Body of pancreas (tissue), 4 donors: ENCODE measurements at regions not wholly inside any gene's neighbourhood (a gene's known extent, or its start where the extent isn't known, plus 50 kb on each side); places are given as distances from the start of the nearest gene placed in this dataset.
A peak's percentile ranks its signal among the peaks of the same experiment; 100 is the strongest.

ENCODE experiments used
- ATAC-seq: fragments of 150-250 bp; one replicate; pipeline ENCODE4 v1.9.1; 2016
- DNase-seq, 4 donors: peaks; one replicate each; pipeline ENCODE4 v3.0.0-alpha.2; 2019
- H3K27ac ChIP-seq, 4 donors: fragments of 200-600 bp; sonication (generic); 1 replicate in 3 of 4; 2 replicates in 1 of 4; pipeline versions ENCODE4 v1.5.1 to v1.6.1; 2016 to 2019; ENCODE audit warnings: mild to moderate bottlenecking in 1 of 4, mixed read lengths in 1 of 4, moderate library complexity in 1 of 4
- H3K27me3 ChIP-seq, 2 donors: fragments of 200-600 bp; sonication (generic); one replicate each; pipeline ENCODE4 v1.6.0; 2016; ENCODE audit warnings: mild to moderate bottlenecking in 1 of 2
- H3K36me3 ChIP-seq, 2 donors: fragments of 200-600 bp; sonication (generic); replicated peaks in 1 of 2; 2 replicates each; pipeline ENCODE4 v1.5.1; 2016; ENCODE audit warnings: low read depth in 2 of 2; ENCODE audit not compliant: insufficient read depth in 1 of 2
- H3K4me1 ChIP-seq: fragments of 200-600 bp; sonication (generic); one replicate; pipeline ENCODE4 v1.6.0; 2016
- H3K4me3 ChIP-seq, 2 donors: fragments of 200-600 bp; sonication (generic); 1 replicate in 1 of 2; 2 replicates in 1 of 2; pipeline ENCODE4 v1.5.1; 2016 to 2019
- H3K9me3 ChIP-seq, 3 donors: fragments of 200-600 bp; sonication (generic); 1 replicate in 2 of 3; 2 replicates in 1 of 3; pipeline ENCODE4 v1.5.1; 2016
- POLR2A ChIP-seq, 3 donors: fragments of 450-650 bp; IDR thresholded peaks; one replicate each; pipeline ENCODE4 v1.6.1; 2016; ENCODE audit warnings: antibody characterized with exemption in 3 of 3, mild to moderate bottlenecking in 2 of 3
- WGBS, 2 donors: methylation state at CpG; one replicate each; pipeline ENCODE4 v1.1.5; 2017; 5-methylcytosine and 5-hydroxymethylcytosine counted together
- intact Hi-C: fragments of 100-400 bp; cut with DNase I; formaldehyde crosslinking; loops from one replicate; pipeline ENCODE4 v1.15.1; 2023
- TF ChIP-seq, protein P1 (sequence below), 7 experiments: fragments of 450-650 bp in 4 of 7; fragments of 200-600 bp in 3 of 7; sonication (generic) in 3 of 7; IDR thresholded peaks; one replicate each; pipeline ENCODE4 v1.5.1; 2016 to 2019; ENCODE audit warnings: antibody characterized with exemption in 7 of 7

DNA sequence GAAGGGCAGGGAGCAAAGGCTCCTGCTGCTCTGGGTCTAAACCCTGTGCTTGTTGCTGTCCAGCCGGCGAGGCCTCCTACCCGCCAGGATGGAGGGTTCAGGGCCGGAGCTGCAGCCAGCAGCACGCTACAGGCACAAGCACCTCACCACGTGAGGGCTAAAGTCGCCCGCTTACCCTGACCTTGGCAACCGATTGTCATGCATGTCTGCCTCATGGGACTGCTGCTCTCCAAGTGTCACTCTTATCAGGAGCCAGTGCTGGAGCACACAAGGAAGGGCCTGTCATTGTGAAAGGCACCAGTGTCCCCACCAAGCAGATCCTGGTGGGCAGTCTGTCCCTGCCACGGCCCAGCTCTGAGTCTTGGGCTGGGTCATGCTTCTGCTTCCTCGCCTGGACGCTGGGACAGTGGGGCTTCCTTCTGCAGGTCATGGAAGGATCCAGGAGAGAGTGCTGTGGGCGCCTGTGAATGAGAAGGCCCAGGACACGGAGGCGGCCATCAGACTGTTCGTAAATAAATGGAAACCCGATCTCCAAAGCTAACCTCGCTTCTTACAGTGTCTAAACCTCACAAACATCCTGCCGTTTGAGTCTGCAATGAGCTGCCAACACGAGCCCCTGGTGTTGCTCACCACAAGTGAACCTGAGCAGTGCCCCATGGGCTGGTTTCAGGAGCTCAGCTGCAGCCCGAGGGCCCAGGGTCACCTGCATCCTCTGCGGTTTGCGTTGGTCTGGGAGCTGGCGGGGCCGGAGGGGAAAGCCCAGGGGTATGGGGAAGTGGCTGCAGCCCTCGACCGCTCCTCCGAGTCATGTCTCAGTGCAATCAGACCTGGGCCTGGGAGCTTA, 58.2 kb upstream of the RXRA start:
- ATAC-seq (peak; percentile 19), DNase-seq (peak in 1 of 4 donors; percentile 12)
- intact Hi-C loops = no loop called here
- Histone ChIP-seq H3K4me3 (no peak overlapping the region), H3K9me3 (no peaks in the 10 kb centered on the region), H3K27ac (no peak overlapping the region), H3K36me3 (no peaks in the 10 kb centered on the region), H3K27me3 (no peaks in the 10 kb centered on the region), H3K4me1 (peaks cover 16% of the 10 kb centered on the region)
- 60 to 67% methylated on average over 15 to 28 of the region's 28 CpGs for WGBS, 2 donors
- TF ChIP-seq POLR2A (IDR thresholded peaks at IDR 0.05) = no peak
- TF ChIP-seq, protein P1, sequence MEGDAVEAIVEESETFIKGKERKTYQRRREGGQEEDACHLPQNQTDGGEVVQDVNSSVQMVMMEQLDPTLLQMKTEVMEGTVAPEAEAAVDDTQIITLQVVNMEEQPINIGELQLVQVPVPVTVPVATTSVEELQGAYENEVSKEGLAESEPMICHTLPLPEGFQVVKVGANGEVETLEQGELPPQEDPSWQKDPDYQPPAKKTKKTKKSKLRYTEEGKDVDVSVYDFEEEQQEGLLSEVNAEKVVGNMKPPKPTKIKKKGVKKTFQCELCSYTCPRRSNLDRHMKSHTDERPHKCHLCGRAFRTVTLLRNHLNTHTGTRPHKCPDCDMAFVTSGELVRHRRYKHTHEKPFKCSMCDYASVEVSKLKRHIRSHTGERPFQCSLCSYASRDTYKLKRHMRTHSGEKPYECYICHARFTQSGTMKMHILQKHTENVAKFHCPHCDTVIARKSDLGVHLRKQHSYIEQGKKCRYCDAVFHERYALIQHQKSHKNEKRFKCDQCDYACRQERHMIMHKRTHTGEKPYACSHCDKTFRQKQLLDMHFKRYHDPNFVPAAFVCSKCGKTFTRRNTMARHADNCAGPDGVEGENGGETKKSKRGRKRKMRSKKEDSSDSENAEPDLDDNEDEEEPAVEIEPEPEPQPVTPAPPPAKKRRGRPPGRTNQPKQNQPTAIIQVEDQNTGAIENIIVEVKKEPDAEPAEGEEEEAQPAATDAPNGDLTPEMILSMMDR (IDR thresholded peaks at IDR 0.05) = no peak

DNA sequence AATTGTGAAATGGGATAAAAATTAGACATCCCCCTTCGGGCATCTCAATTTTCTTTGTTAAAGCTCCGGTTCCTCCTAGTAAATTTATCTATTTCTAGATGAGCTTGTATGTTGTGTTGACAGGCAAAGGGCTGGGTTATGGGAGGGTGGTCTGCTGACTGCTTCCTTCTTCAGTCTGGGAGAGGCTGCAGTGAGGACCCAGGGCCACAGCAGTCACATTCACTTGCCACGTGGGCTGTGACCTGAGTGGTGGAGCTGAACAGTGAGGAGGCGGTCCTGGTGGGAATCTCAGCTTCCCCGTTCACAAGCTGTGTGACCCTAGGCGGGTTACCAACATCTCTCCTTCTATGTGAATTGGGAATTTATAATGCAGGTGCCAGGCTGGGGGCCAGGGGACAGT, 57.5 kb upstream of the RXRA start:
- WGBS, 2 donors = 80 to 90% methylated on average over 5 to 6 of the region's 6 CpGs
- H3K4me3 ChIP-seq = no peak overlapping the region
- peaks cover 16% of the 10 kb centered on the region for H3K4me1 ChIP-seq
- H3K27me3 ChIP-seq = no peaks in the 10 kb centered on the region
- no peaks in the 10 kb centered on the region for H3K9me3 ChIP-seq
- ATAC-seq = no peak
- TF ChIP-seq, protein P1 (IDR thresholded peaks at IDR 0.05) = no peak
- no peak for TF ChIP-seq POLR2A (IDR thresholded peaks at IDR 0.05)
- intact Hi-C loops = no loop called here
- no peak for DNase-seq
- H3K36me3 ChIP-seq = no peaks in the 10 kb centered on the region
- no peak overlapping the region for H3K27ac ChIP-seq

DNA sequence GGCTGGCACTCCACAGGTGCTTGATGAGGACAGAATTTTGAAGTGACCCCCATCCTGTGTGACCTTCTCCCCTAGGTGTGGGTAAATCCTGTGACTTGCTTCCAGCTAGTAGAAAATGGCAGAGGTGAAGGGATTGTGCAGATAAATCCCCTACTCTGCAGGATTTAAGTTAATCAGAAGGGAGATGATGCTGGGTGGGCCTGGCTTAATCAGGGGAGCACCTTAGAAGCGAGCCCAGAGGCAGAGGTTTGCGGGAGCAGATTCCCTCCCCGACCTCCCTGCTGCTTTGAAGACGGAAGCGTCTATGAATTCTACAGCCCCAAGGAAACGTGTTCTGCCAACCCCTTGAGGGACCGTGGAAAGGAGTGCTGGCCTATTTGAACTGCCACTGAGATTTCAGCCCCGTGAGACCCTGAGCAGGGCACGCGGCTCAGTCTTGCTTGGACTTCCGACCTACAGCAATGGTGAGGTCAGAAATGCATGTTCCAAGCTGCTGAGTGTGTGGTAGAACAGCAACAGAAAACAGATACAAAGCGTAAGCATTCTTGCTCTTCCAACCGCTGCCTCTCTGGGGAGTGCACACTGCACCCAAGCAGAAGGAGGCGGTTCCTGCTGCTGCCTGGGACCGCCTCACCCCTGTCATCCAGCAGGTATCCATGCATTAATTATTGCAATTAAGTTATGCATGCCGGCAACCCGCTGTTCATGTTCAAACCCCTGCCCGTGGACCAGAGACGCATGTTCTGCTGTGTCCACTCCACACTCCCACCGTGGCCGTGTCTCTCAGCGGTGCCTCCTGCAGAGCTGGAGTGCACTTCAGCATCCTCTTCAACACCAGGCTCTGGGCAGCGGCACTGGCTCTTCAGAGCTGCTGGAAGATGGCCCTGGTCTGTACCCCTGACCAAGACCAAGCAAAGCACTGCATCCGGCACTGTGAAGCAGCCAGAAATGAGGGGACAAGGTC, 54.6 kb upstream of the RXRA start:
- Histone ChIP-seq H3K36me3 (no peaks in the 10 kb centered on the region), H3K4me3 (no peak overlapping the region), H3K27ac (no peak overlapping the region), H3K4me1 (no peaks in the 10 kb centered on the region), H3K27me3 (no peaks in the 10 kb centered on the region), H3K9me3 (no peaks in the 10 kb centered on the region)
- 61 to 70% methylated on average over 19 to 24 of the region's 24 CpGs for WGBS, 2 donors
- intact Hi-C loops = no loop called here
- DNase-seq (no peak), ATAC-seq (no peak)
- TF ChIP-seq, protein P1 (IDR thresholded peaks at IDR 0.05) = no peak
- TF ChIP-seq POLR2A (IDR thresholded peaks at IDR 0.05) = no peak

DNA sequence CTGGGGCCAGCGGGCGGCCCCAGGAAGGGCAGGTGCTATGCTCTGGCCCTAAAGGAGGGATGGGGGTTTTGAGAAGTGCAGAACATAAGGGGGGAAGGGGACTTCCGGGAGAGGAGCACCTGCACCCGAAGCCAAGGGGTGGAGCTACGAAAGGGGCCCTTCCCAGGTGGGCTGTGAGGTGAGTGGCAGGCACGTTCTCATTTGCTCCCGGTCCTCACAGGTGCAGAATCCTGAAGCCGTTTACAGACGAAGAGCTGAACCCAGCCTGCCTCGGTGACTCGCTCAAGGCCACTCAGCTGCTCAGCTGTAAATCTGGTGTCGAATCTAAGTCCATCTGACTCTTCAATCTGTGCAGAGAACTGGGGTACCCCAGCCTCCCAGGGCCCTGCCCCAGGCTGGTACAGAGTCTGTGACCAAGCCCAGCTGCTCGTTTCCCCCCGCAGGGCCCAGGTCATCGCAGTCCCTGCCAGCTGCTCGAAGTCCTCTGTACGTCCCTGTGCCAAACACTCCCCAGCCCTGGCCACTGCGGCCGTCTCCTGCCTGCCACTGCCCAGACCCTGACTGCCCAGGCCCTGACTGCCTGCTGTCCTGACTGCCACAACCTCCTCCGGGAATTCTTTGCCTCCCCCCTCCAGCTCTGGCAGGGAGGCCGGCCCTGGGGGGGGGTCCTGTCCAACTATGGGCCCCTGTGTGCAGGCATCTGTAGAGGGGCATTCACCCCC, 53.8 kb upstream of the RXRA start:
- no peaks in the 10 kb centered on the region for H3K9me3 ChIP-seq
- H3K4me1 ChIP-seq = no peaks in the 10 kb centered on the region
- no peaks in the 10 kb centered on the region for H3K27me3 ChIP-seq
- H3K4me3 ChIP-seq = no peak overlapping the region
- intact Hi-C loops = no loop called here
- WGBS, 2 donors = 29 to 72% methylated on average over 17 to 21 of the region's 21 CpGs
- TF ChIP-seq, protein P1 (IDR thresholded peaks at IDR 0.05) = no peak
- TF ChIP-seq POLR2A (IDR thresholded peaks at IDR 0.05) = no peak
- H3K27ac ChIP-seq = no peak overlapping the region
- ATAC-seq (no peak), DNase-seq (no peak)
- no peaks in the 10 kb centered on the region for H3K36me3 ChIP-seq
